CD8-positive, alpha-beta memory T cell (primary cell): ENCODE measurements at regions not wholly inside any gene's neighbourhood (a gene's known extent, or its start where the extent isn't known, plus 50 kb on each side); places are given as distances from the start of the nearest gene placed in this dataset.

Source experiments
- CTCF ChIA-PET: fragments of 350-600 bp; sonication (Branson Sonifier 250); formaldehyde crosslinking; loops from one replicate; lab custom pipeline; 2021; ENCODE audit warnings: antibody characterized with exemption; lab: Charles Lee
- POLR2A ChIA-PET: fragments of 350-600 bp; sonication (Branson Sonifier 250); formaldehyde crosslinking; loops from one replicate; lab custom pipeline; 2021; ENCODE audit warnings: antibody characterized with exemption; lab: Charles Lee
- DNase-seq, 5 donors: peaks; one replicate each; pipeline versions ENCODE4 v3.0.0 to v3.0.0-alpha.2; 2020 to 2022; ENCODE audit warnings: mixed read lengths in 1 of 5
- H3K27ac ChIP-seq: one replicate; pipeline ENCODE4 v1.7.0; 2013; ENCODE audit warnings: low read depth, mild to moderate bottlenecking, low read length, moderate library complexity
- H3K27me3 ChIP-seq: 2 replicates; pipeline ENCODE4 v1.7.0; 2013; ENCODE audit warnings: low read length, mild to moderate bottlenecking; ENCODE audit not compliant: insufficient read depth, poor library complexity, severe bottlenecking
- H3K36me3 ChIP-seq: 2 replicates; pipeline ENCODE4 v1.7.0; 2013; ENCODE audit warnings: mild to moderate bottlenecking, low read length, moderate library complexity; ENCODE audit not compliant: insufficient read depth
- H3K4me1 ChIP-seq: 2 replicates; pipeline ENCODE4 v1.7.0; 2013; ENCODE audit warnings: mild to moderate bottlenecking, low read length, moderate library complexity; ENCODE audit not compliant: insufficient read depth
- H3K4me3 ChIP-seq: 2 replicates; pipeline ENCODE4 v1.7.0; 2013; ENCODE audit warnings: mild to moderate bottlenecking, low read length
- H3K9me3 ChIP-seq: 2 replicates; pipeline ENCODE4 v1.7.0; 2013; ENCODE audit warnings: mild to moderate bottlenecking, low read length
- H3K27ac Mint-ChIP-seq, 8 donors: one replicate each; pipeline ENCODE4 v1.8.0; 2020 to 2021; ENCODE audit warnings: mixed read lengths in 8 of 8, mild to moderate bottlenecking in 6 of 8, inconsistent platforms in 3 of 8, moderate library complexity in 3 of 8
- H3K27me3 Mint-ChIP-seq, 2 donors: one replicate each; pipeline ENCODE4 v1.8.0; 2020 to 2021; ENCODE audit warnings: mixed read lengths in 2 of 2, mild to moderate bottlenecking in 1 of 2, moderate library complexity in 1 of 2
- H3K36me3 Mint-ChIP-seq, 3 donors: one replicate each; pipeline ENCODE4 v1.8.0; 2020 to 2021; ENCODE audit warnings: mixed read lengths in 3 of 3, inconsistent platforms in 1 of 3, mild to moderate bottlenecking in 1 of 3
- H3K4me1 Mint-ChIP-seq, 3 donors: one replicate each; pipeline ENCODE4 v1.8.0; 2020 to 2021; ENCODE audit warnings: mixed read lengths in 3 of 3, inconsistent platforms in 1 of 3, mild to moderate bottlenecking in 1 of 3
- H3K4me3 Mint-ChIP-seq, 7 donors: one replicate each; pipeline ENCODE4 v1.8.0; 2020 to 2021; ENCODE audit warnings: mixed read lengths in 7 of 7, mild to moderate bottlenecking in 6 of 7, moderate library complexity in 4 of 7, inconsistent platforms in 2 of 7
- H3K9me3 Mint-ChIP-seq, 5 donors: one replicate each; pipeline ENCODE4 v1.8.0; 2020 to 2022; ENCODE audit warnings: mixed read lengths in 5 of 5, mild to moderate bottlenecking in 3 of 5, moderate library complexity in 2 of 5, inconsistent platforms in 1 of 5

- peaks cover 2 to 29% of the 10 kb centered on the region in 2 donors for H3K27me3 Mint-ChIP-seq
- H3K9me3 ChIP-seq: no peaks in the 10 kb centered on the region
- H3K27ac Mint-ChIP-seq: no peak overlapping the region
- H3K4me3 Mint-ChIP-seq: no peak overlapping the region
- H3K36me3 ChIP-seq: no peaks in the 10 kb centered on the region
- CTCF ChIA-PET: no interaction called here
- no peaks in the 10 kb centered on the region for H3K4me1 ChIP-seq
- POLR2A ChIA-PET: no interaction called here
- no peak overlapping the region for H3K4me3 ChIP-seq
- H3K27ac ChIP-seq: no peak overlapping the region
- H3K4me1 Mint-ChIP-seq: peaks cover 0 to 3% (median 0%) of the 10 kb centered on the region in 3 donors
- H3K36me3 Mint-ChIP-seq: no peaks in the 10 kb centered on the region
- no peaks in the 10 kb centered on the region for H3K9me3 Mint-ChIP-seq
- no peak for DNase-seq
- H3K27me3 ChIP-seq: no peaks in the 10 kb centered on the region
Measured at GRCh38 chr13:97852181-97852874, 101.1 kb upstream of the IPO5 start.

GRCh38 chr13:97853550-97853949 lies 99.9 kb upstream of the IPO5 start:
- Mint-ChIP-seq H3K9me3 (no peaks in the 10 kb centered on the region), H3K27me3 (peaks cover 2 to 34% of the 10 kb centered on the region in 2 donors), H3K4me1 (peaks cover 0 to 3% (median 0%) of the 10 kb centered on the region in 3 donors), H3K27ac (no peak overlapping the region), H3K4me3 (no peak overlapping the region), H3K36me3 (no peaks in the 10 kb centered on the region)
- POLR2A ChIA-PET: no interaction called here
- CTCF ChIA-PET: no interaction called here
- Histone ChIP-seq H3K27me3 (no peaks in the 10 kb centered on the region), H3K9me3 (no peaks in the 10 kb centered on the region), H3K27ac (no peak overlapping the region), H3K4me3 (no peak overlapping the region), H3K4me1 (no peaks in the 10 kb centered on the region), H3K36me3 (no peaks in the 10 kb centered on the region)
- no peak for DNase-seq

GRCh38 chr13:97855570-97856303 lies 97.7 kb upstream of the IPO5 start:
- H3K4me3 Mint-ChIP-seq: no peak overlapping the region
- peaks cover 0 to 3% (median 0%) of the 10 kb centered on the region in 3 donors for H3K4me1 Mint-ChIP-seq
- no peak overlapping the region for H3K27ac ChIP-seq
- no peak overlapping the region for H3K4me3 ChIP-seq
- ChIA-PET CTCF (interaction anchor here (1.2 kb wide), 1 partner anchor 817 kb away, joined by 3 read pairs; no protein-coding TSS in a partner anchor), POLR2A (no interaction called here)
- H3K27ac Mint-ChIP-seq: no peak overlapping the region
- H3K9me3 Mint-ChIP-seq: no peaks in the 10 kb centered on the region
- no peaks in the 10 kb centered on the region for H3K36me3 Mint-ChIP-seq
- DNase-seq: peak in 1 of 5 donors; percentile 1
- H3K27me3 ChIP-seq: no peaks in the 10 kb centered on the region
- H3K4me1 ChIP-seq: no peaks in the 10 kb centered on the region
- peaks cover 3 to 19% of the 10 kb centered on the region in 2 donors for H3K27me3 Mint-ChIP-seq
- H3K9me3 ChIP-seq: no peaks in the 10 kb centered on the region
- no peaks in the 10 kb centered on the region for H3K36me3 ChIP-seq

GRCh38 chr13:97856304-97856675 lies 97.2 kb upstream of the IPO5 start:
- H3K27ac Mint-ChIP-seq: no peak overlapping the region
- H3K4me1 Mint-ChIP-seq: peaks cover 0 to 3% (median 0%) of the 10 kb centered on the region in 3 donors
- Histone ChIP-seq H3K4me1 (no peaks in the 10 kb centered on the region), H3K9me3 (no peaks in the 10 kb centered on the region), H3K4me3 (no peak overlapping the region), H3K27me3 (no peaks in the 10 kb centered on the region), H3K36me3 (no peaks in the 10 kb centered on the region), H3K27ac (no peak overlapping the region)
- ChIA-PET CTCF (interaction anchor here (1.1 to 1.2 kb wide), 2 partner anchors 13 to 817 kb away, joined by 3 read pairs; no protein-coding TSS in a partner anchor), POLR2A (no interaction called here)
- no peak for DNase-seq
- no peaks in the 10 kb centered on the region for H3K36me3 Mint-ChIP-seq
- no peak overlapping the region for H3K4me3 Mint-ChIP-seq
- peaks cover 4 to 18% of the 10 kb centered on the region in 2 donors for H3K27me3 Mint-ChIP-seq
- H3K9me3 Mint-ChIP-seq: no peaks in the 10 kb centered on the region

GRCh38 chr13:97858161-97858560 lies 95.3 kb upstream of the IPO5 start:
- Histone ChIP-seq H3K36me3 (no peaks in the 10 kb centered on the region), H3K9me3 (no peaks in the 10 kb centered on the region), H3K27ac (no peak overlapping the region), H3K4me3 (no peak overlapping the region), H3K27me3 (no peaks in the 10 kb centered on the region), H3K4me1 (no peaks in the 10 kb centered on the region)
- no peaks in the 10 kb centered on the region for H3K9me3 Mint-ChIP-seq
- H3K27me3 Mint-ChIP-seq: peaks cover 6 to 12% of the 10 kb centered on the region in 2 donors
- no peak overlapping the region for H3K27ac Mint-ChIP-seq
- no peak overlapping the region for H3K4me3 Mint-ChIP-seq
- DNase-seq: no peak
- H3K4me1 Mint-ChIP-seq: peaks cover 0 to 3% (median 0%) of the 10 kb centered on the region in 3 donors
- no peaks in the 10 kb centered on the region for H3K36me3 Mint-ChIP-seq
- ChIA-PET CTCF (no interaction called here), POLR2A (no interaction called here)

- Histone ChIP-seq H3K36me3 (no peaks in the 10 kb centered on the region), H3K27me3 (no peaks in the 10 kb centered on the region), H3K4me3 (no peak overlapping the region), H3K9me3 (no peaks in the 10 kb centered on the region), H3K27ac (no peak overlapping the region), H3K4me1 (no peaks in the 10 kb centered on the region)
- peaks cover 0 to 5% (median 0%) of the 10 kb centered on the region in 5 donors for H3K9me3 Mint-ChIP-seq
- peaks cover 1 to 10% of the 10 kb centered on the region in 2 donors for H3K27me3 Mint-ChIP-seq
- H3K4me1 Mint-ChIP-seq: no peaks in the 10 kb centered on the region
- DNase-seq: no peak
- H3K36me3 Mint-ChIP-seq: no peaks in the 10 kb centered on the region
- POLR2A ChIA-PET: no interaction called here
- CTCF ChIA-PET: no interaction called here
- H3K4me3 Mint-ChIP-seq: no peak overlapping the region
- no peak overlapping the region for H3K27ac Mint-ChIP-seq
Measured at GRCh38 chr13:97866346-97866745, 87.1 kb upstream of the IPO5 start.

GRCh38 chr13:97866751-97867150 lies 86.7 kb upstream of the IPO5 start:
- peaks cover 0 to 5% (median 0%) of the 10 kb centered on the region in 5 donors for H3K9me3 Mint-ChIP-seq
- no peak overlapping the region for H3K4me3 Mint-ChIP-seq
- no peak overlapping the region for H3K27ac Mint-ChIP-seq
- peaks cover 1 to 10% of the 10 kb centered on the region in 2 donors for H3K27me3 Mint-ChIP-seq
- Histone ChIP-seq H3K36me3 (no peaks in the 10 kb centered on the region), H3K4me3 (no peak overlapping the region), H3K4me1 (no peaks in the 10 kb centered on the region), H3K27ac (no peak overlapping the region), H3K9me3 (no peaks in the 10 kb centered on the region), H3K27me3 (no peaks in the 10 kb centered on the region)
- CTCF ChIA-PET: no interaction called here
- DNase-seq: no peak
- no peaks in the 10 kb centered on the region for H3K36me3 Mint-ChIP-seq
- H3K4me1 Mint-ChIP-seq: no peaks in the 10 kb centered on the region
- POLR2A ChIA-PET: no interaction called here

- peaks cover 3 to 18% of the 10 kb centered on the region in 2 donors for H3K27me3 Mint-ChIP-seq
- Histone ChIP-seq H3K27me3 (no peaks in the 10 kb centered on the region), H3K9me3 (no peaks in the 10 kb centered on the region), H3K36me3 (no peaks in the 10 kb centered on the region), H3K4me1 (no peaks in the 10 kb centered on the region), H3K4me3 (no peak overlapping the region), H3K27ac (no peak overlapping the region)
- DNase-seq: no peak
- ChIA-PET CTCF (no interaction called here), POLR2A (no interaction called here)
- H3K4me3 Mint-ChIP-seq: no peak overlapping the region
- no peak overlapping the region for H3K27ac Mint-ChIP-seq
- no peaks in the 10 kb centered on the region for H3K9me3 Mint-ChIP-seq
- H3K36me3 Mint-ChIP-seq: no peaks in the 10 kb centered on the region
- H3K4me1 Mint-ChIP-seq: no peaks in the 10 kb centered on the region
Measured at GRCh38 chr13:97873398-97873797, 80.1 kb upstream of the IPO5 start.
